ENCODE measurements at regions not wholly inside any gene's neighbourhood (a gene's known extent, or its start where the extent isn't known, plus 50 kb on each side); places are given as distances from the start of the nearest gene placed in this dataset.

- TF ChIP-seq CTCF (IDR thresholded peaks at IDR 0.05) = no peak
- TF ChIP-seq EZH2 (IDR thresholded peaks at IDR 0.05; ENCODE audit: borderline replicate concordance, insufficient read depth, low read depth, low read length, poor library complexity, severe bottlenecking) = no peak
Measured at GRCh38 chr16:35184356-35184870, 1725.0 kb downstream of the TP53TG3F start.

All from B cell (primary cell).